HepG2 (cell line): ENCODE measurements at regions not wholly inside any gene's neighbourhood (a gene's known extent, or its start where the extent isn't known, plus 50 kb on each side); places are given as distances from the start of the nearest gene placed in this dataset.
"Not testable (repeated sequence)": the region's sequence is repeated elsewhere in the genome, so short reads cannot be mapped to it uniquely, and the experiment has no call there.

Experiments
- ATAC-seq: fragments of 200-7000 bp; cut with Tn5 transposase; 3 replicates; pipeline ENCODE4 v1.9.1; 2020; ENCODE audit warnings: mild to moderate bottlenecking, moderate library complexity
- BruUV-seq: library from RNA; stranded (reverse); fragments of 400-500 nt; replicated peaks from 2 replicates; lab custom pipeline; 2021; lab: Mats Ljungman, UMichigan
- CTCF ChIA-PET: fragments of 300-600 bp; formaldehyde crosslinking; extraction: SDS; loops from one replicate; lab custom pipeline; 2021; ENCODE audit warnings: low total read pairs, inconsistent platforms, low intra/inter-chr PET ratio; lab: Yijun Ruan, JAX
- POLR2A ChIA-PET: fragments of 350-600 bp; sonication (Branson Sonifier 250); formaldehyde crosslinking; loops from one replicate; lab custom pipeline; 2020; ENCODE audit warnings: antibody characterized with exemption, inconsistent platforms; lab: Yijun Ruan, JAX
- DNase-seq: peaks from one replicate; pipeline ENCODE4 v3.0.0-alpha.2; 2015; ENCODE audit warnings: low spot score
- FAIRE-seq: peaks from 3 replicates; lab custom pipeline; 2011; peaks lifted over from hg19 to GRCh38; lab: Jason Lieb, UNC
- H2AFZ ChIP-seq: one replicate; pipeline ENCODE4 v1.6.1; 2011; ENCODE audit warnings: low read length, inconsistent platforms
- H3K27ac ChIP-seq: fragments of 300-600 bp; 3 replicates; pipeline ENCODE4 v1.8.0; 2011; ENCODE audit warnings: mixed run types, mild to moderate bottlenecking, mixed read lengths, low read length, inconsistent platforms; ENCODE audit not compliant: insufficient read depth; ENCODE audit errors: extremely low read length
- H3K27me3 ChIP-seq, 2 experiments: fragments of 200-600 bp in 1 of 2; 2 replicates in 1 of 2; 3 replicates in 1 of 2; pipeline versions ENCODE4 v1.6.0 to v1.8.0; 2011; ENCODE audit warnings: low read length in 2 of 2, mild to moderate bottlenecking in 2 of 2, moderate library complexity in 2 of 2, inconsistent platforms in 1 of 2; ENCODE audit not compliant: insufficient read depth in 2 of 2, control insufficient read depth in 1 of 2
- H3K36me3 ChIP-seq, 2 experiments: fragments of 200-600 bp in 1 of 2; replicated peaks in 1 of 2; 2 replicates in 1 of 2; 3 replicates in 1 of 2; pipeline versions ENCODE4 v1.5.1 to v1.8.0; 2011; ENCODE audit warnings: low read length in 2 of 2, inconsistent platforms in 1 of 2; ENCODE audit not compliant: insufficient read depth in 2 of 2, control insufficient read depth in 1 of 2
- H3K4me1 ChIP-seq: 2 replicates; pipeline ENCODE4 v1.5.1; 2012; ENCODE audit warnings: low read length, inconsistent platforms; ENCODE audit not compliant: insufficient read depth
- H3K4me2 ChIP-seq: 2 replicates; pipeline ENCODE4 v1.6.0; 2011; ENCODE audit warnings: low read depth, low read length, inconsistent platforms
- H3K4me3 ChIP-seq, 3 experiments: fragments of 200-600 bp in 1 of 3; sonication (generic), shearing (Covaris generic) in 1 of 3; replicated peaks in 1 of 3; 2 replicates each; pipeline ENCODE4 v1.5.1; 2011 to 2016; ENCODE audit warnings: low read length in 3 of 3, inconsistent platforms in 2 of 3, low read depth in 2 of 3, mild to moderate bottlenecking in 2 of 3, control low read depth in 1 of 3, mixed read lengths in 1 of 3; ENCODE audit not compliant: insufficient read depth in 1 of 3
- H3K79me2 ChIP-seq: one replicate; pipeline ENCODE4 v1.6.1; 2011; ENCODE audit warnings: low read length, inconsistent platforms; ENCODE audit not compliant: insufficient read depth
- H3K9ac ChIP-seq: 2 replicates; pipeline ENCODE4 v1.6.0; 2011; ENCODE audit warnings: mild to moderate bottlenecking, low read depth, low read length, inconsistent platforms; ENCODE audit not compliant: insufficient read depth
- H3K9me3 ChIP-seq: 2 replicates; pipeline ENCODE4 v1.5.1; 2012; ENCODE audit warnings: mild to moderate bottlenecking, low read length
- H4K20me1 ChIP-seq: 2 replicates; pipeline ENCODE4 v1.6.0; 2011; ENCODE audit warnings: inconsistent platforms, mild to moderate bottlenecking, low read length, moderate library complexity; ENCODE audit not compliant: insufficient read depth
- RBFOX2 ChIP-seq: fragments of 200-400 bp; formaldehyde crosslinking; IDR thresholded peaks from 2 replicates; pipeline ENCODE4 v1.6.1; 2017; ENCODE audit warnings: low read depth, mild to moderate bottlenecking, low read length
- RFXAP ChIP-seq: sonication (generic); formaldehyde crosslinking; IDR thresholded peaks from 2 replicates; pipeline ENCODE4 v1.4.0; 2020; ENCODE audit warnings: missing genetic modification reagents, borderline replicate concordance
- RORA ChIP-seq: sonication (generic); formaldehyde crosslinking; IDR thresholded peaks from 2 replicates; pipeline ENCODE4 v1.5.0; 2020; ENCODE audit warnings: mild to moderate bottlenecking, missing genetic modification reagents, moderate library complexity
- SMAD9 ChIP-seq: sonication (generic); formaldehyde crosslinking; IDR thresholded peaks from 2 replicates; pipeline ENCODE4 v1.5.1; 2020; ENCODE audit warnings: mild to moderate bottlenecking, missing genetic modification reagents
- TAF15 ChIP-seq: fragments of 200-400 bp; formaldehyde crosslinking; IDR thresholded peaks from one replicate; pipeline ENCODE4 v1.6.1; 2018; ENCODE audit warnings: mild to moderate bottlenecking, low read depth, low read length; ENCODE audit not compliant: poor library complexity, severe bottlenecking
- THAP11 ChIP-seq: IDR thresholded peaks from 2 replicates; pipeline ENCODE4 v1.6.1; 2016; ENCODE audit warnings: missing biosample characterization, missing genetic modification reagents
- WGBS: methylation state at CpG from one replicate; pipeline ENCODE4 v1.1.6; 2017; ENCODE audit warnings: low lambda C conversion rate; 5-methylcytosine and 5-hydroxymethylcytosine counted together
- in situ Hi-C: cut with HindIII; loops from 2 replicates; pipeline ENCODE4 v1.10.0; 2017; ENCODE audit warnings: low pct_unique_long_range_greater_than_20kb; ENCODE audit not compliant: extremely low pct_ligation_motif_present
- intact Hi-C: fragments of 100-400 bp; cut with micrococcal nuclease; formaldehyde crosslinking; loops from one replicate; pipeline ENCODE4 v1.10.0; 2022; ENCODE audit not compliant: unreplicated experiment

DNA sequence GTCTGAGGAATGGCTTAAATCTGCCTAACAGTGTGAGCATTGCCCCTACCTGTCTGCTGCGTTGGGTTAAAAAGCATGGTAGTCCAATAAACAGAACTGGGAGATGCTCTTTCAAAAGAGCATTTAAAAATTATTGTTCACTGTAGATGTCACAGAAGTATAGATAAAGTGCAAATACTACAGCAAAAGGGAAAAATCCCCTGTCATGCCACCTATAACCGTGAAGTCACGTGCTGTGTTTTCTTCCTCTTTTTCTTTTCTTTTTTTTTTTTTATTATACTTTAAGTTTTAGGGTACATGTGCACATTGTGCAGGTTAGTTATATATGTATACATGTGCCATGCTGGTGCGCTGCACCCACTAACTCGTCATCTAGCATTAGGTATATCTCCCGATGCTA lies 513.4 kb downstream of the CCDC171 start:
- H3K4me3 ChIP-seq, intact Hi-C loops, DNase-seq, H3K4me1 ChIP-seq, H3K27me3 ChIP-seq, H3K79me2 ChIP-seq, H2AFZ ChIP-seq, H4K20me1 ChIP-seq, H3K9ac ChIP-seq, ATAC-seq, BruUV-seq, H3K36me3 ChIP-seq, POLR2A ChIA-PET, H3K4me2 ChIP-seq, FAIRE-seq, H3K9me3 ChIP-seq, in situ Hi-C loops, CTCF ChIA-PET, H3K27ac ChIP-seq: not testable (repeated sequence)
- 23% methylated on average over 5 of the region's 6 CpGs for WGBS

DNA sequence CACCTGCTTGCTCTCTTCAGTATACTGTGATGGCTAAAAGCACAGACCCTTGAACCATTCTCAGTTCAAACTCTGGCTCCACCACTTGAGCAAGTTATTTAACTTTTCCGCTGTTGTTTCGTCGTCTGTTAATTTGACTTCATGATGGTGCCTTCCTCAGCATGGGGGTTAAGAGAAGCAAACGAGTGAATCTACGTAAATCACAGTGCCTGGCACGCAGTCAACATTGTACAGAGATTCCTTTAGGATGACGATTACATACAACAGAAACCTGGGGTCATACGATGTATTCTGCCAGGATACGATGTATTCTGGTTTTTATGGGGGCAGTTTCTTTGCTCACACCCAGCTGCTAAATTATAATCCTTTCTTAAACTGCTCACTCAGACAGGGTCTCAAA lies 515.6 kb downstream of the CCDC171 start:
- FAIRE-seq (no peak), ATAC-seq (no peak)
- in situ Hi-C loops: no loop called here

More for the DNA sequence above, 515.6 kb downstream of the CCDC171 start:
- Histone ChIP-seq H3K36me3 (no peaks in the 10 kb centered on the region), H3K4me3 (no peak overlapping the region), H3K9me3 (no peaks in the 10 kb centered on the region), H4K20me1 (no peaks in the 10 kb centered on the region), H3K79me2 (no peaks in the 10 kb centered on the region), H3K27me3 (peaks cover 0 to 10% of the 10 kb centered on the region in 2 experiments; a peak in 1 of 5 replicates), H2AFZ (no peak overlapping the region), H3K4me1 (no peaks in the 10 kb centered on the region), H3K27ac (no peak overlapping the region), H3K4me2 (no peak overlapping the region), H3K9ac (no peak overlapping the region)
- no TSS peak for BruUV-seq
- TF ChIP-seq RFXAP (no peak), SMAD9 (CRISPR knock-in tag) (no peak), THAP11 (CRISPR knock-in tag) (no peak), RORA (CRISPR knock-in tag) (no peak), TAF15 (no peak), RBFOX2 (no peak)
- CTCF ChIA-PET: no interaction called here
- POLR2A ChIA-PET: no interaction called here
- WGBS: 36% methylated on average over 9 of the region's 9 CpGs
- intact Hi-C loops: no loop called here
- DNase-seq: no peak
